Stimulated activated naive CD8-positive, alpha-beta T cell treated with anti-CD3 and anti-CD28 coated beads, Interleukin-15, Interleukin-2, amounts not matched to agents 100 U/mL and 50 U/mL, for 24 hours (primary cell): ENCODE measurements at regions not wholly inside any gene's neighbourhood (a gene's known extent, or its start where the extent isn't known, plus 50 kb on each side); places are given as distances from the start of the nearest gene placed in this dataset.

Experiments
- ATAC-seq: fragments of 150-1000 bp; cut with Tn5 transposase; one replicate; pipeline ENCODE4 v1.10.0; 2021
- DNase-seq: peaks from one replicate; pipeline ENCODE4 v3.0.0; 2021

DNA sequence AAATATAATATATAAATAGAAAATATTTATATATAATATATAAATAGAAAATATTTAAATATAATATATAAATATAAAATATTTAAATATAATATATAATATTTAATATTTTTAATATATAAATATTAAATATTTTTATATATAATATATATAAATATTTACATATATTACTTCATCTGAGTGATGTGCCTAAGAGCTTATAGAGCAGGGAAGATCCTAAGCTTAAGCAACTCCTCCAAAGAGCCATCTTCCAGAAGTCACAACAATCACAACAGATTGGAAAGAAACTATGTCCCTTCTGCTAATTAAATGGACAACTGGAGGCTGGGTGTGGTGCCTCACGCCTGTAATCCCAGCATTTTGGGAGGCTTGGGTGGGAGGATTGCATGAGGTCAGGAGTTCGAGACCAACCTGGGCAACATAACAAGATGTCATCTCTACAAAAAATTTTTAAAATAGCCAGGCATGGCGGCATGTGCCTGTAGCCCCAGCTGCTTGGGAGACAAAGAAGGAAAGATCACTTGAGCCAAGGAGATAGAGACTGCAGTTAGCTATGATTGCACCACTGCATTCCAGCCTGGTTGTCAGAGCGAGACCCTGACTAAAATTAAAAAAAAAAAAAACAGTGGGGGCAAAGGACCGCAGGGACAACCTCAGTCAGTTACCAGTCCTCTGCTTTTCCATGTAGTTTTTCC, 198.7 kb downstream of the SKIDA1 start:
- no peak for DNase-seq
- no peak for ATAC-seq

DNA sequence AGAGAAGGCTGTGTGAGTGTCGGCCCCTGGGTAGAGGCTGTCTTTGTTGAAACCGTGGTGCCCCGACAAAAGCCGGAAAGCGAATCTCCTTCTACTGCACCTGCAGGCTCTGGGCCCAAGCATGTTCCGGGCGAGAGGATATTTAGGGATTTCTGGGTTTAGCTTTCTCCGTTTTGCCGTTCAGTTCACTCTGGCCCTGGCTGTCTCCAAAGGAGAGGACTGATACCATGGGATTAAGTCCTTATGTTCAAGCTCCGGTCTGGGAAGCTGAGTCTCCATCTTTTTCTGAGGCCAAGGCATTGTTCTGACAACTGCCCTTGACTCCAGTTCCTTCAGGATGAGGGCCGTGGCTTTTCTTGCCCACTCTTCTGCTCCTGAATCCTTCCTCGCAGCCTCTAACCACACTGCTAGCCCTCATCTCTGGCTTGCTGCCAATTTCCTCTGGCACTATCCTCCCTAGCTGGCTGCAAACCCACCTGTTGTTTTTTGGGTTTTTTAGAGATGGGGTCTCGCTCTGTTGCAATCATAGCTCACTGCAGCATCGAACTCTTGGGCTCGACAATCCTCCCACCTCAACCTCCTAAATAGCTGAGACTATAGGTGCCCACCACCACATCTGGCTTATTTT, 206.8 kb downstream of the SKIDA1 start:
- no peak for ATAC-seq
- DNase-seq, result no peak

DNA sequence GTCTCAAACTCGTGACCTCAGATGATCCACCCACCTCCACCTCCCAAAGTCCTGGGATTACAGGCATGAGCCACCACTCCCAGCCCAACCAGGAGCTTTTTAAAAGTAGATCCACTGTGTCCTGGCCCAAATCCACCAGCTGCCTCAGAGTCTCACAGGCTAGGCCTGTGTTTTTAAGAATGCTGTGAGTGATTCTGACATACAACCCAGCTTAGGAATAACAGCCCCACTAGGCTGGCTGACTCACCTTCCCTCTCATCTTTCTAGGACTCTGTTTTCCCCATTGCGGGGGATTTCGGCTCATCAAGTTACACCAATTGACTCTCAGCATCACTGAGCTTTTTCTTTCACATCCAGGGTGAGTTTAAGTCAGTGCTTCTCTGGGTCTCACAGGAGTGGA, 207.6 kb downstream of the SKIDA1 start:
- DNase-seq (no peak), ATAC-seq (no peak)

DNA sequence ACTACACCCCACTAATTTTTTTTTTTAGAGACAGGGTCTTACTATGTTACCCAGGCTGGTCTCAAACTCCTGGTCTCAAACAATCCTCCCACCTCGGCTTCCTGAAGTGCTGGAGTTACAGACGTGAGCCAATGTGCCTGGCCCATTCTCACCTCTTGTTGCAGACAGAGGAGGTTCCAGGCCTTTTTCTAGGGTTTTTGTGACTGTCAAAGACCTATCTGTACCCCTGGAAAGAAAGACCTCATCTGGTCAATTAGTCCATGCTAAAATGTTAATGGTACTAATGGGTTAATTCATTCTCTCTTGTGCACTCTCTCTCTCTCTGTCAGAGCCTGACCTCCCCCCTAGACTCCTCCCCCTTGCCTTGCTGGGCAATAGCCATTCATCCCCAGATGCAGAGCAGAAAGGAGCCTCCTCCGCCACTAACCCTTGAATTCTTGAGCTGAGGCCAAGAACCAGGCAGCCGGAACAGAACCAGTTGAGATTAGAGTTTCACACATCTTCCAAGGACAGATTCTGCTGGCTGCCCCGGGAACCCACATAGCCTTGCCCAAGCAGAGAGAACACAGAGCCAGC, 209.7 kb downstream of the SKIDA1 start:
- DNase-seq, result no peak
- no peak for ATAC-seq

DNA sequence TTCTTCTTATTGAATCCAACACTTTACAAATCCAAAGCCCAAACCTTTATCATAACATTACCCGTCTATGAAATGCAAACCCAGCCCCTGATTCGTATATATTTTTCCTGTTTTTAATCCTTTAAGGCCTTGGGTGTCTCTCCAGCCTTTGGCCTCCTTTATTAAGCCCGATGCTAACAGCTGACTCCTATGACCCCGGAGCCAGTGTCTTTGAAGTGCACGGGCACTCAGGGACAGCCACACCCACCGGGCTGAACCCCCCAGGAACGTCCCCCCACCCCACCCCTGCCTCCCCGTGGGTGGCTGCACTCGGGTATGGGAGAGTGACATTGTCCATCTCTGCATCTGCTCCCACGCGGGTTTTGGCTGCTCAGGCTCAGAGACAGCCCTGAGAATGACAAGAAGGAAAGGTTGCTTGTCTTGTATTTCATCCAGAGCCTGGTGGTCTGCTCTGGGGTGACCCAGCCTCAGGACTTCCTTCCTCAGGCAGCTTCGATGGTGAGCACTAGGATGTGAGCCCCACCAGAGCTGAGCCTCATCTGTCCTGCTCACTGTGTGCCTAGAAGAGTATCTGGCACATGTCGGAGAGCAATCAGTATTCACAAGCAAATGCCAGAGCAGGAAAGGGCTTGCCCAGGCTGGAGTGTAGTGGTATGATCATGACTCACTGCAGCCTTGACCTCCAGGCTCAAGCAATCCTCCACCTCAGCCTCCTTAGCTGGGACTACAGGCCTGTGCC, 210.4 kb downstream of the SKIDA1 start:
- ATAC-seq (no peak), DNase-seq (no peak)

DNA sequence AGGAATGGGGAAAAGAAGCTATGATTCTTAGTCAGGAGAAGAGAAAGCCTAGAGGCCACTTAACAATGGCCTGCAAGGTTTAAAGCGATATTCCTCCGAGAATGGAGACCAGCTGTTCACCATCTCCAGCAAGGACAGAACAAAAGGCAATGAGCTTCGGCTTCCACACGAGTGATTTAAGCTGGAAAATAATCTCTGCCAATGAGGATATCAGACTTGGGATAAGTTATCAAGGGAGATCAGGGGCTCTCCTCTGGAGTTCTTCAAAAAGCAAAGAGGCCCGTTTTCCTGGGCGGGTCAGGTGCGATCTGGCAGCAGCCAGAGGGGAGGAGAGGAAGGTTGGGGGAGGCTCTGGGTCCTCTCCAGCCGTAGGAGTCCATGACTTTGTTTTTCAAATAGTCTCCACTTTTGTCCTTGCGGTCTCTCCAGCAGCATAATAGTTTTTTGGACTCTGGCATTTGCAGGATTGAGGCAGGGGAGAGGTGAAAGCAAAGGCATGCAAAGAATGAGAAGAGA, 211.3 kb downstream of the SKIDA1 start:
- ATAC-seq (no peak), DNase-seq (no peak)

DNA sequence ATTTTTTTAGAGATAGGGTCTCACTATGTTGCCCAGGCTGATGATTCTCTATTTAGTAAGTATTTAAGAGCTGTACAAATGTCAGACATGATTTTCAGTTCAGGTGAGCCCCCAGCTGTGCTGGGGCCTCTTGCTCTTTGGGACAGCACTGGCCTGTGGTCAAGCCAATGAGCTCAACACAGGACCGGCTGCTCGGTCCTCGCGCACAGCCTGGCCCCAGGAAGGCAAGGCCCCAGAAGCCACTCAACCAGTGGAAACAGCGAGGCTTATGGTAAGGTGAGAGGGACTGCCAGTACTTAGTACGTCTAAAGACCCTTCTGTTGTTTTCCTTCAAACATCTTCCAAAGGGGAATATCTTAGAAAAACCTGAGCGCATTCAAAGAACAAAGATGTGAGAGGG, 211.8 kb downstream of the SKIDA1 start:
- ATAC-seq, result no peak
- DNase-seq, result no peak

DNA sequence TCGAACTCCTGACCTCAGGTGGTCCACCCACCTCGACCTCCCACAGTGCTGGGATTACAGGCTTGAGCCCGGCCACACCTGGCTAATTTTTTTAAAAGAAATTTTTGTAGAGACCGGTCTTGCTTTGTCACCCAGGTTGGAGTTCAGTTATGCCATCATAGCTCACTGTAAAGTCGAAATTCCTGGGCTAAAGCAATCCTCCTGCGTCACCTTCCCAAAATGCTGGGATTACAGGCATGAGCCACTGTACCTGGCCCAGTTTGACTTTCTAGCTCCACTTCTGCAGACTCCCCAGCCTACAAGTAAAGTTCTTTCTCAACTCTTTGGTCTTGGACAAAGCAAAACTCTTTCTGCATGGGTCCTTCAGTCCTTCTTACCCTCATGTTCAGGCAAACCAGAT, 214.1 kb downstream of the SKIDA1 start:
- ATAC-seq, result no peak
- DNase-seq, result no peak

DNA sequence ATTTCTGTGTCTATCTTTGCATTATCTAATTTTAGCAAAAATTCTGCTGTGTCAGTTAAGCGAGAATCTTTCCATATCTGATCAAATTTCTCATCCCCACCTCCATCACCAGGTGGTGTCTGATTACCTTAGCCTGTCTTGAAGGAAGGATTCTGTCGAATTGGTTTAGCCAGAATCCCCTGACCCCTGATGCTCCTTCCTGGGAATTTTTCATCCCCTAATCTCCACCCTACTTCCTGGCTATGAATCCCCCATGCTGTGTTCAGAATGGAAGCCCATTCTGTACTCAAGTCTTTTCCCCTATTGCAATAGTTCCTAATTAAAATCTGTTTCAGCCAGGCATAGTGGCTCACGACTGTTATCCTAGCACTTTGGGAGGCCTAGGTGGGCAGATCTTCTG, 216.1 kb downstream of the SKIDA1 start:
- DNase-seq, result no peak
- no peak for ATAC-seq

DNA sequence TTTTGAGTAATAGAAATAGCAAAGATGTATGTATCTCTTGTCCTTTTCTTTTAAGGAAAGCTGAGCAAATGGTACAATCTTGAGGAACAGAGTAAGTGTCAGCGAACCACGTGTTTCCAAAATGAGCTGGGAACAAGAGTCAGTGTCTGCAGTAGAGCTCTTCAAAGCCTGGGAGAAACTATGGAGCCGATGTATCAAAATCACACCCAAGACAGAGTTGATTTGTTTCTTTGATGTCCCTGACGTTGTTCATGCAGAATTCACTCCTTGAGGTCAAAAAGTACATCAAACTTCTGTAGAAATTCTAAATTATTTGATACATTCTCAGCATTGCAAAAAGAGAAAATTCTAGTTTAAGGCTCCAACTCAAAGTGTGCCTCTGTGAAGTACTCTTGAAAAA, 216.5 kb downstream of the SKIDA1 start:
- no peak for DNase-seq
- no peak for ATAC-seq

DNA sequence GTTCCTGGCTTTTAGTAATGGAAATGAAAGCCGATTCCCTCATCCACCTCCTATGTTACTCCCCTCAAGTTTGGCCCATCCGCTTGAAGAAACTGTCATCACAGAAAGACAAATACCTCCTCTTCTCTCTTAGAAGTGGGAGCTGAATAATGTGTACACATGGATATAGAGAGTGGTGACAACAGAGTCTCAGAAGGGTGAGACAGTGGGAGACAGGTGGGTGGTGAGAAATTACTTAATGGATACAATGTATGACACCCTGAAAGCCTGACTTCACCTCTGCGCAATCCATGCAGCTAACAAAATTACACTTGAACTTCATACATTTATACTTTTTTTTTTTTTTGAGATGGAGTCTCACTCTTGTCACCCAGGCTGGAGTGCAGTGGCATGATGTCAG, 217.5 kb downstream of the SKIDA1 start:
- ATAC-seq (no peak), DNase-seq (no peak)

DNA sequence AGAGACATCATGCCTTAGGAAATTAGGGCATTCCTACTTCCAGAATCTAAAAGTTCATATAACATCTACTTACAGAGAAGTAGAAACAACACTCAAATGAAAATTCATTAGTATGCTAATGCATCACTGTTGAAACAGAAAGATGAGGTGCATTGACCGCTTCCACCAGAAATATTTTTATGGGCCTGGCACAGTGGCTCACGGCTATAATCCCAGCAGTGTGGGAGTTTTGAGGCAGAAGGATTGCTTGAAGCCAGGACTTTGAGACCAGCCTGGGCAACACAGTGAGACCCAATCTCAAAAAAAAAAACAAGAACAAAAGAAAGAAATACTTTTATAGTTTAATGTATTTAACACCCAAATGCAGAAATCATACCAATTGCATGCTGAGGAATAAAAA, 220.9 kb downstream of the SKIDA1 start:
- DNase-seq (no peak), ATAC-seq (no peak)

DNA sequence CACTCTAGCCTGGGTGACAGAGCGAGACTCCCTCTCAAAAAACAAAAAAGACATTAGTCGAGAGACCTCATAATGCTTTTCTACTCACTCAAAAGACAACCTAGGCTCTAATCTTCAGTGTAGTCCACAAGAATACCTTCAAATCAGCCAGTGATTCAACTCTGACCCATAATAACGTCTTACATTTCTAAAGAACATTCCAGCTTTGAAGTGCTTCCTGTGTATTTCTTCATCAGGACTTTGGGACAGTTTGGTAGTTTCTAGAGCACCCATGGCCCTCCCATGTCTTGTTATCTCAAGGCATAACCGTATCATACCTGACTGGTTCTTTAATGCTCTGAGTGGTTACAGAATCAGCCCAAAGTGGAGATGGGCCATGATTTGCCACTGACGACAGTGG, 221.3 kb downstream of the SKIDA1 start:
- DNase-seq, result no peak

DNA sequence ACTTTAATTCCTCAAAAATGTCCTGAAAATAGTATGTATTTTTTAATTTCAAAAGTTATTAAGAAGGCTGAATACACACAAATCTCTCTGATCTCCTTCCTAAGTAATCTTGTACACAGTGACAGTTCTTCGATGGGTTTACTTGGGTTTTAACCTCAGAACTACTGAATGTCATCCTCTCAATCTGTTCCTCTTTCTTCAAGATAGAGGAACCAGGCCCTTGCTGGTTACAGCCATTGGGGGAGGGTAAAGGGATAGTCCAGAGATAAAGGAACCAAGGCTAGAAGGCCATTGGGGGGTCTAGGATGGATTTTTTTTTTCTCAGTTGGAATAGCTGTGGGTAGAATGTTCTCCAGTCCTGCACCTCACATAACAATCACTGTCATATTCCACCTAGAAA, 224.9 kb downstream of the SKIDA1 start:
- ATAC-seq, result no peak
- no peak for DNase-seq

More for the DNA sequence above, 221.3 kb downstream of the SKIDA1 start:
- ATAC-seq, result no peak

DNA sequence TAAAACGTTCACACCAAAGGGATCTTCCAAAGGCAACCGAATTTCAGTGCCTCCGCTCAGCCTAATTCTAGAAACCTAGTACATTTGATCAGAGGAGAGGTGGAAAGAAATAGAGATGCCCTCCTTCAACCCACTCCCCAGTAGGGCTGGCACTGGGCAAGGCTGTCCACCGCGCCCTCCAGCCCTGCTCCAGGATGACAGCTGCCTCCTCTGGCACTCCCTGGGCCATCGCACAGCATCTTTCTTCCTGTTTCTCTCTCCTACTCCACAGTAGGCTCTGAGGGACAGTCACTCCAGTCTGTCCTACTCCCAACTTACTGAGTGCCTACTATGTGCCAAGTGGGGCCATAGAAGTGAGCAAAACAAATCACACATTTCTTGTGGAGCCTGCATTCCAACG, 226.2 kb downstream of the SKIDA1 start:
- DNase-seq (no peak), ATAC-seq (no peak)

DNA sequence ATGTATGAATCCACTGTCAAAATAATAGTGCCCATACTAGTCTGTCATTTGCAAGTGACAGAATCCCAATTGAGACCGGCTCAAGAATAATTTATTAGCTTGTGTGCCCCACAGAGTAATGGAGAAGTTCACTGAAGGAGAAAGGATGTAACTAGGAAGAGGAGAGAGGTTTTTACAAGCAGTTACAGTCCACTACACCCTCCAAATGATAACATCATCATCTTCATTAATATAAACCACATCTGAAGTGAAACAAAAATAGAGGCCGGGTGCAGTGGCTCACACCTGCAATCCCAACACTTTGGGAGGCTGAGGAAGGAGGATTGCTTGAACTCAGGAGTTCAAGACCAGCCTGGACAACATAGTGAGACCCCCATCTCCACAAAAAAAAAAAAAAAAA, 226.8 kb downstream of the SKIDA1 start:
- DNase-seq (no peak), ATAC-seq (no peak)

DNA sequence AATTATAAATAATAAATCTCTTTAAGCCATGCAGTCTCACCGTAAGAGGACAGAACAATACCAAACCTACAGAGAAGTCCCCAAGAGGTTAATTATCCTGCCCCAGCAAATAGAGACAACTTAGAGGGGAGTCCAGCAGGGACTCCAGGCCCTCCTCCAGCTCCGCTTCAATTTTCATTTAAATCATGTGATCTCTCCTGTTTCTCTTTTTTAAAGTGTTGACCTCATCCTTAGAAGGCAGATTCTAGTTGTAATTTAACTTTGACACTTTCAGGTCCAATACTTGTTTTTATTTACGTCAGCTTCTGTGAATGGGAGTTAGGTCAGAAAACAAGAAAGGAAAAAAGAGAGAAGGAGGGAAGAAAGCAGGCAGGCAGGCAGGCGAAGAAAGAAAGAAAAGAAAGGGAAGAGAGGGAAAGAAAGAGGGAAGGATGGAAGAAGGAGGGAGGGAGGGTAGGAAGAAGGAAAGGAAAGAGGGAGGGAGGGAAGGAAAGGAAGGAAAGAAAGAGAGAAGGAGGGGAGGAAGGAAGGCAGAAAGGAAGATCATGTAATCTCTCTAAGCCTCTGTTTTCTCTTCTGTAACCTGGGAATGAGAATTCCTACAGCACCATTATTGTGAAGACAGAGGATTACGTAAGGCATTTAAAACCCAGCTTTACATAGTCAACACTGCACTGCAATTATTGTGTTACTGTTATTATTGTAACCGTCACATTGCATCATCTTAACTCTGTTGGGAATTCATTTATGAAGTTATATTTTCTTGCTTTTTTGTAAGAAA, 227.7 kb downstream of the SKIDA1 start:
- ATAC-seq (no peak), DNase-seq (no peak)

DNA sequence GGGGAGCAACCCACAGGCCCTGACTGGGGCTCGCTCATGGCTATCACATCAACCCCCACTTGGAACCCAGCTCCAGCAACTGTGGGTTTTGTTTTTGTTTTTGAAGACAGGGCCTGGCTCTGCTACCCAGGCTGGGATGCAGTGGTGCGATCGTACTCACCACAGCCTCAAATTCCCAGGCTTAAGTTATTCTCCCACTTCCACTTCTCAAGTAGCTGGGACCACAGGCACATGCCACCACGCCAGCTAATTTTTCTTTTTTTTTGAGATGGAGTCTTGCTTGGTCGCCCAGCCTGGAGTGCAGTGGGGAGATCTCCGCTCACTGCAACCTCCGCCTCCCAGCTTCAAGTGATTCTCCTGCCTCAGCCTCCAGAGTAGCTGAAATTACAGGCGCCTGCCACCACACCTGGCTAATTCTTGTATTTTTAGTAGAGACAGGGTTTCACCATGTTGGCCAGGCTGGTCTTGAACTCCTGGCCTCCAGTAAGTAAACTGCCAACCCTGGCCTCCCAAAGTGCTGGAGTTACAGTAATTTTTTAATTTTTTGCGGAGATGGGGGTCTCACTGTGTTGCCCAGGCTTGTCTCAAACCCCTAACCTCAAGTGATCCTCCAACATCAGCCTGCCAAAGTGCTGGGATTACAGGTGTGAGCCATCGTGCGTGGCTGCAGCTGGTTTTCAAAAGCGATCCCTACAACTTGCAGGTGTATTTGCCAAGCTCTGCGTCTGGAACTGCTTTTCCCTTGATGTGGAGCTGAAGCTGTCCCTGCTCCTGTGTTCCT, 228.7 kb downstream of the SKIDA1 start:
- ATAC-seq (no peak), DNase-seq (no peak)

DNA sequence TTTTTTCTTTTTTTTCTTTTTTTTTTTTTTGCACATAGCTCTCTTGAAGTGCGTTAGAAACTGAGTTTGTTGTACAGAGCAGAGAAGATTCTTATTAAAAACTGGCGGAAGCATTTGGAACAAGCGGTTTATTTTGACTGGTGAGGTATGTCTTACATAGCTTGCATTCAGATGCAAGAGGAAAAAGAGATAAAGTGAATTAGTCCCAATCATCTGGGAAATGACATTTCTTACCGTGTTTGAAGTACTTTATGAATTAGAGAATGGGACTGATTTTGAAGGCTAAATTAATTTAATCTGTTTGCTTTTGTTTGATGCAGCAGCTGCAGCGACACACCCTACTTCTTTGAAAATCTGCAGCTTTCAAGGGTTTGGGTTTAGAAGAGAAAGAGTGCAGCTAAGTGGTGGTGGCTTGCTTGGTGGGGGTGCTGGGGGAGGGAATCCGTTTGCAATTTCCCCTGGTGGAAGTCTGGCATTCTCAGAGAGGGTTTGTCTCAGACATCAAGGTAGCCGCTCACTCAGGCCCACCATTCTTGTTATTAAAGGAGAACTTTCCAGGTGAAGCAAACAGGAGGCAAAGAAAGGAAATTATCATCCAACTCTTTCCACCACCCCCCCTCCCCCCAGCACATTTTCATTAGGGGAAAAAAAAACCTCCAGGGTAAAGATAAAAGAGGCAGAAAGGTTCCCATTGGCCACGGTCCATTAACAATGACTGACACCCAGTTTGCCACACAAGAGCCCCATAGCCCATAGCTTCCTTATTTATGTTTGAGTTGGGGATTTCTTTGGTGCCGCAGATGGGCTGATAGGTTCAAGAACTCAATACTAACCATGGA, 231.7 kb downstream of the SKIDA1 start:
- no peak for ATAC-seq
- DNase-seq, result no peak

DNA sequence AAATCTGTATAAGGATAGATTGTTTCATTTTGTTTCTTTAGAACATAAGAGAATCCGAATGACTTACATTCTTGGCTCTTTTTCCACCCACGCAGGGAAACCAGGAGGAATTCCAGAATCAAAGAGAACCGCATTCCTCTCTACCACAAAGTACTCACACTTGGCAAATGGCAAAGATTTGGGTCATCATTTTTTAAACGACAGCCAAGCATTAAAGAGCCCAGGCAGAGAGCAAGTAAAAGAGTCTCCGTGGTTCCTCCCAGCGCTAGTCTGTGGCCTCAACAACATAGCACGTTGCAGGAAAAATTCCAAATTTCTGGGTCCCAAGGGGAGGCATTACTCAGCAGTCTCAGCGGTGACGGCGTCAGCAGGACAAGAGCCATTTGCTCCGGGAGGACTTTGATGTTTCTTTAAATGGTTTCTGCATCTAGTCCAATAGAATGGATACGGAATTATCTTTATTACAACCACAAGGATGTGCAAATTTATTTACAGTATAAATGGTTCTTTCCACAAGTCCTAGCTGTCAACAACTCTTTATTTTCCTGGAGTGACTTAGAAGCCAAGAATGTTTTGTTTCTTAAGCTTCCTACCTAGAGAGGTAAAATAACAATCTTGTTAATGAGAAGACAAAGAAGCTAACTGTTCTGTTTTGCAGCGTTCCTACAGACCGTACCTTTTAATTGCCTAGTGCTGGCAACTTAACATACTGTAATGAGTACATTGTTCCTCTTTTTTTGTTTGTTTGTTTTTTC, 232.5 kb downstream of the SKIDA1 start:
- DNase-seq (no peak), ATAC-seq (no peak)
